Neural cell (in vitro differentiated cells): ENCODE measurements at regions not wholly inside any gene's neighbourhood (a gene's known extent, or its start where the extent isn't known, plus 50 kb on each side); places are given as distances from the start of the nearest gene placed in this dataset.

Experiments used
- H2AFZ ChIP-seq: fragments of 200-600, 300-800 bp; sonication (generic), shearing (Covaris generic); 2 replicates; pipeline ENCODE4 v1.6.0; 2014; ENCODE audit warnings: low read depth, mild to moderate bottlenecking, antibody characterized with exemption, low read length, moderate library complexity
- H3F3A ChIP-seq: fragments of 200-600 bp; shearing (Covaris generic); 2 replicates; pipeline ENCODE4 v1.6.1; 2016; ENCODE audit warnings: mild to moderate bottlenecking, moderate library complexity, mixed read lengths, antibody characterized with exemption, low read length; ENCODE audit not compliant: insufficient read depth, poor library complexity, severe bottlenecking
- H3K27ac ChIP-seq: fragments of 200-600, 300-800 bp; sonication (generic), shearing (Covaris generic); 2 replicates; pipeline ENCODE4 v1.5.1; 2014; ENCODE audit warnings: mild to moderate bottlenecking, low read length, moderate library complexity
- H3K27me3 ChIP-seq: fragments of 300-800, 200-600 bp; sonication (generic), shearing (Covaris generic); 2 replicates; pipeline ENCODE4 v1.6.0; 2014; ENCODE audit warnings: mild to moderate bottlenecking, low read depth, low read length, moderate library complexity; ENCODE audit not compliant: insufficient read depth
- H3K36me3 ChIP-seq: fragments of 300-800, 200-600 bp; sonication (generic), shearing (Covaris generic); 2 replicates; pipeline ENCODE4 v1.5.1; 2014; ENCODE audit warnings: mild to moderate bottlenecking, antibody characterized with exemption, low read length, moderate library complexity; ENCODE audit not compliant: insufficient read depth
- H3K4me2 ChIP-seq: fragments of 300-800, 200-600 bp; sonication (generic), shearing (Covaris generic); 2 replicates; pipeline ENCODE4 v1.6.0; 2014; ENCODE audit warnings: mild to moderate bottlenecking, low read length
- H3K4me3 ChIP-seq: fragments of 300-800, 200-600 bp; sonication (generic), shearing (Covaris generic); 2 replicates; pipeline ENCODE4 v1.5.1; 2014; ENCODE audit warnings: mild to moderate bottlenecking, low read length, moderate library complexity
- H3K79me2 ChIP-seq: fragments of 200-600 bp; shearing (Covaris generic); replicated peaks from 2 replicates; pipeline ENCODE4 v1.6.0; 2014; ENCODE audit warnings: mild to moderate bottlenecking, low read length, moderate library complexity; ENCODE audit not compliant: insufficient read depth
- H3K9ac ChIP-seq: fragments of 300-800, 200-600 bp; sonication (generic), shearing (Covaris generic); 2 replicates; pipeline ENCODE4 v1.6.1; 2016; ENCODE audit warnings: mild to moderate bottlenecking, low read length, mixed read lengths
- H3K9me2 ChIP-seq: fragments of 200-600 bp; shearing (Covaris generic); 2 replicates; pipeline ENCODE4 v1.6.1; 2016; ENCODE audit warnings: mild to moderate bottlenecking, low read length, mixed read lengths; ENCODE audit not compliant: insufficient read depth
- H3K9me3 ChIP-seq: fragments of 200-600, 300-800 bp; sonication (generic), shearing (Covaris generic); 2 replicates; pipeline ENCODE4 v1.6.1; 2016; ENCODE audit warnings: mild to moderate bottlenecking, mixed run types, low read length, moderate library complexity, mixed read lengths
- H4K20me1 ChIP-seq: fragments of 200-600 bp; shearing (Covaris generic); 2 replicates; pipeline ENCODE4 v1.6.1; 2016; ENCODE audit warnings: mild to moderate bottlenecking, mixed run types; ENCODE audit not compliant: insufficient read depth
- CTCF ChIP-seq: fragments of 450-650 bp; IDR thresholded peaks from 2 replicates; pipeline ENCODE4 v1.5.1; 2014; ENCODE audit warnings: antibody characterized with exemption, mild to moderate bottlenecking, moderate library complexity; ENCODE audit not compliant: poor library complexity, severe bottlenecking
- EP300 ChIP-seq: fragments of 450-650 bp; conservative IDR thresholded peaks from 2 replicates; pipeline ENCODE4 v1.6.1; 2014; ENCODE audit warnings: antibody characterized with exemption, mild to moderate bottlenecking, moderate library complexity; ENCODE audit not compliant: poor library complexity, severe bottlenecking
- EZH2 ChIP-seq: fragments of 200-600, 300-800 bp; shearing (Covaris generic), sonication (generic); IDR thresholded peaks from 2 replicates; pipeline ENCODE4 v1.6.1; 2014; ENCODE audit warnings: antibody characterized with exemption, low read length, borderline replicate concordance, mild to moderate bottlenecking; ENCODE audit not compliant: insufficient read depth, poor library complexity, severe bottlenecking
- MXI1 ChIP-seq: fragments of 450-650 bp; conservative IDR thresholded peaks from 2 replicates; pipeline ENCODE4 v1.6.1; 2014; ENCODE audit warnings: antibody characterized with exemption, mild to moderate bottlenecking; ENCODE audit not compliant: poor library complexity, severe bottlenecking
- POLR2AphosphoS5 ChIP-seq: IDR thresholded peaks from 2 replicates; pipeline ENCODE4 v1.6.1; 2012
- RAD21 ChIP-seq: fragments of 450-650 bp; conservative IDR thresholded peaks from 2 replicates; pipeline ENCODE4 v1.6.1; 2014; ENCODE audit warnings: antibody characterized with exemption, mild to moderate bottlenecking, moderate library complexity
- REST ChIP-seq: IDR thresholded peaks from 2 replicates; pipeline ENCODE4 v1.6.1; 2012; ENCODE audit warnings: borderline replicate concordance
- SMC3 ChIP-seq: fragments of 450-650 bp; conservative IDR thresholded peaks from 2 replicates; pipeline ENCODE4 v1.6.1; 2014; ENCODE audit warnings: antibody characterized with exemption, mild to moderate bottlenecking, moderate library complexity; ENCODE audit not compliant: poor library complexity
- TAF1 ChIP-seq: IDR thresholded peaks from 2 replicates; pipeline ENCODE4 v1.6.1; 2012; ENCODE audit warnings: low read depth

GRCh38 chr3:23128655-23129054, 74.5 kb upstream of the UBE2E2 start:
- no peak for TF ChIP-seq EP300
- no peak for TF ChIP-seq SMC3
- TF ChIP-seq REST = no peak
- TF ChIP-seq TAF1 = no peak
- TF ChIP-seq RAD21 = no peak
- no peak for TF ChIP-seq POLR2AphosphoS5
- TF ChIP-seq MXI1 = no peak
- no peak for TF ChIP-seq CTCF
- no peak for TF ChIP-seq EZH2
- H3K4me2 ChIP-seq = no peak overlapping the region

GRCh38 chr3:23129117-23129516, 74.0 kb upstream of the UBE2E2 start:
- H3K9me2 ChIP-seq = no peaks in the 10 kb centered on the region
- no peaks in the 10 kb centered on the region for H3K27me3 ChIP-seq
- H2AFZ ChIP-seq = no peak overlapping the region
- no peaks in the 10 kb centered on the region for H3K36me3 ChIP-seq
- H3K27ac ChIP-seq = no peak overlapping the region
- H3K9me3 ChIP-seq = no peaks in the 10 kb centered on the region
- no peaks in the 10 kb centered on the region for H3F3A ChIP-seq
- no peak overlapping the region for H3K4me2 ChIP-seq
- no peaks in the 10 kb centered on the region for H4K20me1 ChIP-seq
- H3K9ac ChIP-seq = no peak overlapping the region
- H3K79me2 ChIP-seq = no peaks in the 10 kb centered on the region
- TF ChIP-seq SMC3 = no peak
- TF ChIP-seq EZH2 = no peak
- no peak for TF ChIP-seq RAD21
- TF ChIP-seq EP300 = no peak
- TF ChIP-seq TAF1 = no peak
- TF ChIP-seq POLR2AphosphoS5 = no peak
- no peak for TF ChIP-seq REST
- H3K4me3 ChIP-seq = no peak overlapping the region

More at GRCh38 chr3:23128655-23129054, 74.5 kb upstream of the UBE2E2 start:
- no peaks in the 10 kb centered on the region for H3K79me2 ChIP-seq
- H3K27me3 ChIP-seq = no peaks in the 10 kb centered on the region
- H3K9me2 ChIP-seq = no peaks in the 10 kb centered on the region
- no peak overlapping the region for H3K9ac ChIP-seq
- no peak overlapping the region for H3K4me3 ChIP-seq
- H2AFZ ChIP-seq = no peak overlapping the region
- H4K20me1 ChIP-seq = no peaks in the 10 kb centered on the region
- H3K9me3 ChIP-seq = no peaks in the 10 kb centered on the region
- no peak overlapping the region for H3K27ac ChIP-seq
- no peaks in the 10 kb centered on the region for H3K36me3 ChIP-seq
- H3F3A ChIP-seq = no peaks in the 10 kb centered on the region
